Stromal cell of bone marrow (primary cell): ENCODE measurements at regions not wholly inside any gene's neighbourhood (a gene's known extent, or its start where the extent isn't known, plus 50 kb on each side); places are given as distances from the start of the nearest gene placed in this dataset.
"Not testable (repeated sequence)": the region's sequence is repeated elsewhere in the genome, so short reads cannot be mapped to it uniquely, and the experiment has no call there.

Experiments
- DNase-seq: peaks from one replicate; pipeline ENCODE4 v3.0.0-alpha.2; 2012; ENCODE audit warnings: low read depth

GRCh38 chr1:177640687-177641086 is 329.2 kb downstream of the SEC16B start:
- no peak for DNase-seq

DNA sequence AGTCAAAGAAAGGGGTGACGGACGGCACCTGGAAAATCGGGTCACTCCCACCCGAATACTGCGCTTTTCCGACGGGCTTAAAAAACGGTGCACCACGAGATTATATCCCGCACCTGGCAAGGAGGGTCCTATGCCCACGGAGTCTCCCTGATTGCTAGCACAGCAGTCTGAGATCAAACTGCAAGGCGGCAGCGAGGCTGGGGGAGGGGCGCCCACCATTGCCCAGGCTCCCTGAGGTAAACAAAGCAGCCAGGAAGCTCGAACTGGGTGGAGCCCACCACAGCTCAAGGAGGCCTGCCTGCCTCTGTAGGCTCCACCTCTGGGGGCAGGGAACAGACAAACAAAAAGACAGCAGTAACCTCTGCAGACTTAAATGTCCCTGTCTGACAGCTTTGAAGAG is 335.7 kb downstream of the SEC16B start:
- DNase-seq = not testable (repeated sequence)

DNA sequence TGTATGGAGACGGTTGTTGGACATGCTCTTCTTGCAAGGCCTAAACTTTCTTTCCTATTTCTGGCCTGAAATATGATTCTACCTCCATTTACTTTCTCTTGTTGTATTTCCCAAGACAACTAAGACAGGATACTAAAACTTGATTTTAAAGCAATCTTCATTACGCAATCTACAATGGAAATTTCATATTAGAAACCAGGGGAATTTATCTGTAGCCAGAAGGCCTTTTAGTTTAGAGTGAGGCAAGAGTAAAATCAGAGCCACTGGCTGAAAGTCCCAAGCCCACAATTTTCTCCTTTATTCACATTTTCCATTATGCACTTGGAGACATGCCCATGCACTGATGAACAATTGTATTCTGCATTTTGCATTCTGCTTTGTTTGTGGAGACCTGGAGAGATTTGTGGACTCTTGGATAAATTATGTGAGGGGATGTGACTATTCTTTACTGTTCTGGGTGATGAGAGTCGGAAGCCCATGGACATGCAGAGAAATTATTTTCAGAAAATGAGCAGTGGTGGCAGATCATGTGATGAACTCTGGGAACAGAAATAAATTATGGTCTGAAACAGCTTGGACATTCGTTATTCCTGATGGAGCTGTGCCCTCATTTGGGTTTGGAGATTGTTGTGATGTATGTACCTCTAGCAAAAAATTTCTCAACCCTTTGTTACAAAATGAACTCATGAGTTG is 336.8 kb downstream of the SEC16B start:
- DNase-seq = no peak

GRCh38 chr1:177631770-177632169 is 338.1 kb downstream of the SEC16B start:
- no peak for DNase-seq

- DNase-seq = no peak
Observed at GRCh38 chr1:177629526-177629925, 340.3 kb downstream of the SEC16B start.

DNA sequence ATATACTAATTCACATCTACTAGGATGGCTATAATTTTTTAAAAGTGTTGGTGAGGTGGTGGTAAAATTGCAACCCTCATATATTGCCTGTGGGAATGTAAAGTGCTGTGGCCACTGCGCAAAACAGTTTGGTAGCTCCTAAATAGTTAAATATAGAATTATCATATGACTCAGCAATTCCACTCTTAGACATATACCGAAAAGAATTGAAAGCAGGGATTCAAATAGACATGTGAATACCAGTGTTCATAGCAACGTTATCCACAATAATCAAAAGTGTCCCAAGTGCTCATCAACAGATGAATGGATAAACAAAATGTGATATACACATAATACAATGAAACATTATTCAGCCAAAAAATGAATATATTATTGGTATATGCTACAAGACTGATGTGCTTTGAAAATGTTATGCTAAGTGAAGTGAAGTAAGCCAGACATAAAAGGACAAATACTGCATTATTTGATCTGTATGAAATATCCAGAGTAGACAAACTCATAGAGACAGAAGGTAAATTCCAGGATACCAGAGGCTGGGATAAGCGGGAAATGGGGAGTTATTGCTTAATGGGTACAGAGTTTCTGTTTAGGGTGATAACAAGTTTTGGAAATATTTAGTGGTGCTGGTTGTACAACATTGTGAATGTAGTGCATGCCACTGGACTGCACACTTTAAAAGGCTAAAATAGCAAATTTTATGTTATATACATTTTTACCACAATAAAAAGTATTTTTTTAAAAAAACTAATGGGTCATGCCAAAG is 342.5 kb downstream of the SEC16B start:
- DNase-seq = no peak

DNA sequence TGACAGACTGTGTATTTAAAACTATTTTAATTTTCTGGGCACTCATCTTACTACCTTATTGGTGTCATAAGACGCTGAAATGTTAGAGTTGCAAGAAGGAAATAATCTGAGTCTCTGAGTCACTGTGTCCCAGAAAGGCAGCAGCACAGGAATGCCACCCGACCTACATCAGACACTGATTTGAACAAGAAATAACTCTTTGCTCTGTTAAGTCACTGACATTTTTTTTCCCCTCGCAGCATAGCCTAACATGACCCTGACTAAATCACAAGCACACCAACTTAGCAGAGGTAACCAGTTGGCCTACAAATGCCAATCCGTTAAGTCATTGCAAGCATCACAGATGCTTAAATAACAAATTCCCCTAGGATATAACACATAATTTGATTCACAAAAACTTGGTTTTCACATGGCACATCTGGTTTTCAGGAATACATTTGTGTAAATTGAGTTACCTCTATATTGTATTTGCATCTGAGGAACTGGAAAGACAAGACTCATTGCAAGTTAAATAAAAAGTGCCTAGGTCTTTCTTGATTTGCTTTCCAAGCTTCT is 349.1 kb downstream of the SEC16B start:
- DNase-seq = no peak

GRCh38 chr1:177615251-177615650 is 354.6 kb downstream of the SEC16B start:
- DNase-seq = no peak

DNA sequence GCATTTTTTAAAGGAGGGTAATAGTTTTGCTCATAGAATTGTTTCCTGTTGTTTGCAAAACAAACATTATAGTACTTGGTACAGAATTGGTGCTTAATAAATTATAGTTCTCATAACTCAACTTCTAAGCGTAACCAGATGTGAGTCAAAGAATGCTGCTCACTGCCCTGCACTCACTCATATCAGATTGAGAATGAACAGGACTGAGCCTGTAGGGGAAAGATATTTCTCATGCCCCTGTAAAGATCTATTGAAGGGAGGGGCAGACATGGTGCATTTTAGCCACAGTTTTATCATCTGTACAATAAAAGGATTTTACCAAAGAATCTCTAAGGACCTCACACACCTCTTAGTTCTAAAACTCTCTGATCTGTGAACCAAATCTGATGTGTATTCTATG is 358.5 kb downstream of the SEC16B start:
- DNase-seq = no peak

DNA sequence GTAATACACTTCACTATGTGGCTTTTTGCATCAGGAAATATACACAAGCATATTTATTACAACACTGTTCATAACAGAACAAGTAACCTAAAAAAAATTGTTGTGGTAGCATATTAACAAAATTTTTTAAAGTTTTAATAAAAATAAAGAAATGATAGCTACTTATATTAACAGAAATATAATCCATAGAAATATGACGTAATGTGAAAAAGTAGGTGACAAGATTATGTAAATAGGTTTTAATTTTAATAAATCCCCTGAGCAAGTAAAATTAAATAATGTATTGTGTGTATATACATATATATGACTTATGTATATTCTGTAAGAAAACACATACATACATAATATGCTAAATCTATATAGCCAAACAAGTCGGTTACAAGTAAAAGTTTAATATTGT is 359.9 kb downstream of the SEC16B start:
- no peak for DNase-seq

DNA sequence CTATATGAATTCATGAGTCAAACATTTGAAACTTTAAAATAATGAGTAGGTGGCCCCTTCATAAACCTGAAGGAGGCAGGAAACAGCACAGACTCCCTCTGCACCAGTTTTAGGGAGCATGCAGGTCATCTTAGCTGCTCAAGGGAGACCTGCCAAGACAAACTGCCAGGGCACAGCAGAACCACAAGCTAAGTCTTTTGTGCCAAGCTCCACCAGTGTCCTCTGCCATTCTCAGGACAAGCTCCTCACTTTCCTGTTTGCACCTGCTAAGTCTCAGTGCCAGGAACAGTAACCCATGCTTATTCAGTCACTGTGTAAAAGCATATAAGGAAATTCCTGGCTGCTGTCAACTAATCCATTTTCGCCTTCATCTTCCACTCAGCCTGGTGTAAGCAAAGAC is 368.9 kb downstream of the SEC16B start:
- DNase-seq = no peak

- no peak for DNase-seq
Observed at GRCh38 chr1:177600321-177600720, 369.5 kb downstream of the SEC16B start.

DNA sequence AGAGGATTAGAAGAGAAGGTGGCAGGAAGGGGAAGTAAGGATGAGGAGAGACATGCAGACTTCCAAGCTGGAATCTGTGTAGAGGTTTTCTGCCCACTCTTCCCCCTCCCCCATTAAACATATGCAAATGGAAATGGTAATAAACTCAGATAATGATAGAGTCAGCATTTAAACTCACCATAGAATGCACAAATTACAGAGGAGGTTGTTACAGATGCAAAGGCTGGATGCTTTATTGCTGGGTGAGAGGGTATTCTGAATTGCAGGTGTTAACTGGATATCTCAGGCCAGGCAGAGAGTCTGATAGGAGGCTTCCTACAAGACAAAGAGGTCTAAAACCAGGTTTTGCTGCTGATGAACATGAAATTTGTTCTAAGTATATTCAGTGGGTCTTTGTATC is 372.5 kb downstream of the SEC16B start:
- DNase-seq = no peak

DNA sequence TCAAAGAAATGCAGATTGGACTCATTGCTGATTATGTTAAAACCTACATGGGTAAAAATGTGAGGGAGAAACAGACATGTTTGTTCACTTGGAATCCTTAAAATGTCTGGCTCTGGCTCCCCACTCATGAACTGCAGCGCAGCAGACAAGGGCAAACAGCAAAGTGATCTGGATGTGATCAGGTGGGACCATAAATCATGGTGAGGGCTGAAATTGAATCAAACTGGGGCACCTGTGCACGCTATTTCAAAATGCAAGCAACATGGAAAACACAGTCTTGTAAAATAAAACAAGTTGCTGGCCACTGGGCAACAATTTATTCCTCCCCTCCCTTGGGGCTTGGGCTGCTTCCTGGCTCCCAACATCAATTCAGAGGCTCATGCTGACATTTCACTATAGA is 373.4 kb downstream of the SEC16B start:
- DNase-seq = no peak

DNA sequence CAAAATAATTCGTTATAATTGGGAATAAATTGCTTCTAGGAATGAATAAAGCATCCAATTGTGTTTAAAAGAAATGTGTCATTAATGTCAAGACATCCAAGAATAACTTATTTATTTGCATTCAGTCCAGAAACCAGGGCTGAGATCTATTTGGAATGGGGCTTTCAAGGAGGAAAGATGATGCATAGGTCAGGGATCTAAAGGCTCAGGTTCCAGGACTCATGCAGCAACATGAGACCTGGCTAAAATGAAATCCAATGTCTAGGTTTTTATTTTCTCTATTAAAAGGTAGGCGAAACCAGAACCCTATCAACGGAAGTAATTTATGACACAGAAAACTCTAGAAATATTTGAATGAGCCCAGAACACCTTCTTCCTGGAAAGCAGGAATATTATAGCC is 376.8 kb downstream of the SEC16B start:
- no peak for DNase-seq

DNA sequence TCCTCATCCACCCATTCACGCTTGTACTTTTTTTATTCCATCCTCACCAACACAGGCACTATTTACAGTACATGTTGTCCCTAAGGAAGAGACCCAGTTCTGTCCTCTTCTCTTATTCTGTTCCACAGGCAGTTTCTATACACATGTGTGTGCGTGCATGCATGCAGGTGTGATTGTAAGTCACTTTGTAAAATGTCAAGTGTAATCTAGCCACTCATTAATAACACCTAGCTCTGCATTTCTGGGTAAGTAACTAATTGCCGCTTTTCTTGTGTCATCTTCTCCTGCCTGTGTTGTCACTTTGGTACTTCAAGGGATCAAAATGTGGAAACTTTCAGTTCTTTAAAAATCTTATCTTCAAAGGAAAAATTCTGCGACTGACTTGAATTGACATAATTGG is 377.2 kb downstream of the SEC16B start:
- DNase-seq = no peak

- DNase-seq = no peak
Observed at GRCh38 chr1:177591155-177591554, 378.7 kb downstream of the SEC16B start.

DNA sequence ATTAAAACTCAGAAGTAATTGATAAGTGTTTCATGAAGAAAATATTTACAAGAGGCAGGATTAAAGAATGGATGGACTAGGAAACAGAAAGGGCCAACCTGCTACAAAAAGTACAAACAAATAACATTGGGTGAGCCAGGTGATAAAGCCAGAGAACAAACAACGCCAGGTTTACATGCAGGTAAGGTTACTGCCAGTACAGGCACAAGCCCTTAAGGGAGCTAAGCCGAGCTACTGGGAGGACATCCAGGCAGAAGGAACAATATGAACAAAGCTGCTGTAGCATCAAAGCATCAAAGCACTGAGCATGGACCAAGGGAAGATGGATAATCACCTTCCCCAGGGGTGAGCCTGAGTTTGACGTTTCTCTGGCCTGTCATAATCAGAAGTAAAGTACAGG is 380.7 kb downstream of the SEC16B start:
- DNase-seq = no peak

- peak; percentile 87 for DNase-seq
Observed at GRCh38 chr1:177586429-177586828, 383.4 kb downstream of the SEC16B start.

- DNase-seq = no peak
Observed at GRCh38 chr1:177585302-177586220, 384.3 kb downstream of the SEC16B start.

DNA sequence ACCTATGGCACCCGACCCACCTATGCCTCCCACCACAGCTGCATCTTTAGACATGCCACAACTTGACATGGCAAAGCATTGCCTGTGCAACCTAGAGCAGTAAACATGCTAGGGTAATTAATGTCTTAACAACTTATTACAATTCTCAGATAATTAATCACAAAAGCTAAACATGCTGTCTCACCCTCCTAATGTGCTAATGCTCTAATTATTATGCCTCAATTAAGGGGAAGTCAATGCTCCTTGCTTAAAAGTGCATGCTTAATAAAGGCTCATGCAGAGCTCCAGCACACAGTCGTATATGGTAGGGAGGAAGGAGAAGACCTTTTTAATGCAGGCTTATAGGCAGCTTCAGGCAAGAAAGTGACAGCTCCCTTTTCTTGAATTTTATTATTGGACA is 396.0 kb downstream of the SEC16B start:
- DNase-seq = no peak

DNA sequence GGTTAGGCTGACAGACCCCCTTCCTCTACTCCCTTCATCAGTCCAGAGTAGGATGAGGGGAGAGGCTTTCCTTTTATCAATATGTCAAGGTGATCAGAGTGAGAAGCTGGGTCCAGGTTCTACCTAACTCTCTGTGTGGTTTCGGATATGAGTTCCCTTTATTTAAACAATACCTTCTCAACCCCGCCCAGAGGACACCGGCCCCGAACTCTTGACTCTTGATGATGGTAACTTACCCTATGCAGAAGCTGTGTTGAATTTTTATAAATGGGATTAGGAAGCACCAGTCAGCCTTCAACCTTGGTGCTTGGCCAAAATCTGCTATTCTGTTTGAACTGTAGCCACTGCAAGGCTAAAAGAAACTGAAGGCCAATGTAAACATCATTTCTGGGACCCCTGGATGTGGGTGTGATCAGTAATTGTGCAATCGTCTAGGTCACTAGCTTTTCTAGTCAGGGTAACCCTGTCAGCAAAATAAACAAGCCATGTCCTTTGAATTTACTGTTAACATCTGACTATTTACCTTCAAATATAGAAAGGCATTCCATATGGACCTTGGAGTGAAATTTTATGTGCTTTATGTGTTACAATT is 398.3 kb downstream of the SEC16B start:
- no peak for DNase-seq
